ENCODE measurements at regions not wholly inside any gene's neighbourhood (a gene's known extent, or its start where the extent isn't known, plus 50 kb on each side); places are given as distances from the start of the nearest gene placed in this dataset.

- TF ChIP-seq ZBTB10 (tag by site-specific recombination; IDR thresholded peaks at IDR 0.05) (no peak), ZNF133 (tag by site-specific recombination; IDR thresholded peaks at IDR 0.05) (no peak), ZNF792 (tag by site-specific recombination; IDR thresholded peaks at IDR 0.05) (no peak), ZNF398 (tag by site-specific recombination; IDR thresholded peaks at IDR 0.05) (no peak), YY1 (tag by site-specific recombination; IDR thresholded peaks at IDR 0.05) (no peak), ZNF391 (tag by site-specific recombination; IDR thresholded peaks at IDR 0.05; ENCODE audit: borderline replicate concordance, low read depth) (no peak), ZNF777 (tag by site-specific recombination; IDR thresholded peaks at IDR 0.05; ENCODE audit: borderline replicate concordance) (no peak), CTCF (tag by site-specific recombination; IDR thresholded peaks at IDR 0.05) (no peak), ZNF221 (tag by site-specific recombination; IDR thresholded peaks at IDR 0.05; ENCODE audit: borderline replicate concordance) (no peak), ZNF658 (tag by site-specific recombination; IDR thresholded peaks at IDR 0.05) (no peak), ZFP41 (tag by site-specific recombination; IDR thresholded peaks at IDR 0.05; ENCODE audit: borderline replicate concordance) (no peak), ZFP69B (tag by site-specific recombination; IDR thresholded peaks at IDR 0.05) (no peak), ZNF791 (tag by site-specific recombination; IDR thresholded peaks at IDR 0.05) (no peak), ZNF394 (tag by site-specific recombination; IDR thresholded peaks at IDR 0.05; ENCODE audit: borderline replicate concordance) (no peak)
Observed at GRCh38 chr9:23229890-23230317, 596.1 kb downstream of the ELAVL2 start.
